DLD1 (cell line): ENCODE measurements at regions not wholly inside any gene's neighbourhood (a gene's known extent, or its start where the extent isn't known, plus 50 kb on each side); places are given as distances from the start of the nearest gene placed in this dataset.

Source experiments
- in situ Hi-C: cut with HindIII; loops from 2 replicates; pipeline ENCODE4 v1.10.0; 2017; ENCODE audit warnings: low sequenced_read_pairs

DNA sequence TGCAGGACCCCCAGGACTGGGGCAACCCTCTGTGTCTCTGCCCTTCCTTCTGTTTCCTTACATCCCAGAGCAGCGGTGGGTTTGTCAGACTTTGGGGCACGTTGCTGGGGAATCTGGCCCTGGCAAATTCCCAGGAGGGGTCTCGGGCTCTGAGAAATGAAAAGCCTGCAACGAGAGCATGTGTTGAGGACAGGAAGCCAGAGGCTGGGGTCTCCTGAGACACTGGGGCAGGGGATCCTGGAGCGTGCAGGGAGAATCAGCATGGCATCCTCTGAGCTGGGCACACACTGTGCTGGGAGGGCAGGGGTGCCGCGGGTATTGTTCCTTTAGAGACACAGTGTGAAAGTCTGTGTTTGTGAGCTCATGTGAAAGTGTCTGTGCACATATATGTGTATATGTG is 279.9 kb upstream of the PPP2R2D start:
- in situ Hi-C loops, result no loop called here

DNA sequence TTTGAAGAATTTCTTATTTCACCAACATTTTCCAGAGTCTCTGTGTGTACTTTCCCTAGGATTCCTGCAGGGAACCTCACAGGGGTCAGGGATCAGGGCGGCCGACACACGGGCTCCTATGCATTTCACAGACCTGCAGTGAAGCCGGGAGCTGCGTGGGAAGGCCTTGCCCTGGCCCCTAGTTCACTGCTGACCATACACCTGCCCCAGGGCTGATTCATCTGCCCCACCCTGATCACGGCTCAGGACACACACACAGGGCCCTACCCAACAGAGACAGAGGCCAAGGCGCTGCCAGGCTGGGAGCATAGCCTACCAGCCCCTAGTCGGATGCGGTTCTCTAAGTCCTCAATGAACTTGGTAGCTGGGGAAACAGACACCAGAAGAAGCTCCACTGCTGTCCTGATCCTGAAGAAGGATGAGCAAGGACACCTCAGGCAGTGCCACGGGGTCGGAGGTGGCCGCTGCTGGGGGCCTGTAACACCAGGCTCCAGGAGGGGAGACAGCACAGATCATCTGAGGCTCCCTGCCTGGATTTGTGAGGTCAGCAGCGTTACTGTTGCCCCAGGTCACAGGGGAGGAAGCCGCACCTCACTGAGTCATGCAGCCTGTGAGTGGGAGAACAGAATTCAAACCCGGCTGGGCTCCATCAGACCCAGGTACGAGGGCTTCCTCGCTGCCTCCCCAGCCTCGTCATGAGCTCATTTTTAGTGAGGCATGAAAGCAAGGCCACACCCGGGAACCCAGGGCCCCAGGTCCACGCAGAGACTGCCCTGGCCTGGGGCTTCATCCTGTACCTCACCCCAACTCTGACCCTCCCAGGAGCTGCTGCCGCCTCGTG is 278.8 kb upstream of the PPP2R2D start:
- in situ Hi-C loops, result no loop called here

DNA sequence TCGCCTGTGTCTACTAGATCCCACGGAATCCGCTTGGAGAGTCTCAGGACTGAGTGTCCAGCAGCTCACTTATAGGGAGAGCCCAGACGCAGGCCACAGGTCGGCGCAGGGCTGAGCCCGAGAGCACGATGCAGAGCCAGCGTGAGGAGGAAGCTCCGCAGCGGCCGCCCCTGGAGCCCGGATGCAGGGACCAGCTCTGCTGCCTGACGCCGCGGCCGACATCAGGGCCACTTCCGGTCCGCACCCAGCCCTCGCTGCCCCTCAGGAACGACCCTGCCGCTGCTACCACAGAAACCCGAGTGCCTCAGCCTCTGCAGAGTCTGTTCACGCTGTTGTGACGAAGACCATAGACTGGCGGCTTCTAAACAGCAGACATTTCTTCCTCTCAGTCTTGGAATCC is 275.8 kb upstream of the PPP2R2D start:
- in situ Hi-C loops, result loop anchor here (25.0 kb wide), 1 partner anchor 112 kb away; no protein-coding TSS in a partner anchor

DNA sequence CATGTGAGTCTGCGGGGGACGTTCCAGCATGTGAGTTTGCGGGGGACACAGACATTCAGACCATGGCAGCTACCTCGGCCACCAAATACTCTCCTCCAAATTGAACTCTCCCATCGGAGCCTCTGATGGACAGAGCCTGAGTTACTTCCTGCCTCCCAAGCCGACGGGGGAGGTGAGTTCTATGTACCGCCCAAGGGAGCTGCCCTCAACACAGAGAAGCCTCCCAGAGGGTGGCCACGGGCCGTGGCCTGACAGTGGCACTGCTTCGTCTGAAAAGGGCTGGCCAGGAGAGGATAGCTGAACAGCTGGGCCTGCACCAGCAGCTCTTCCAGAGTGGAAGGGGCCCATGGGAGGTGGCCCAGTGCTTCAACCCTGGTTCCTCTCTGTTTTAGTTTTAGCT is 274.5 kb upstream of the PPP2R2D start:
- in situ Hi-C loops, result loop anchor here (25.0 kb wide), 1 partner anchor 111 kb away; no protein-coding TSS in a partner anchor

DNA sequence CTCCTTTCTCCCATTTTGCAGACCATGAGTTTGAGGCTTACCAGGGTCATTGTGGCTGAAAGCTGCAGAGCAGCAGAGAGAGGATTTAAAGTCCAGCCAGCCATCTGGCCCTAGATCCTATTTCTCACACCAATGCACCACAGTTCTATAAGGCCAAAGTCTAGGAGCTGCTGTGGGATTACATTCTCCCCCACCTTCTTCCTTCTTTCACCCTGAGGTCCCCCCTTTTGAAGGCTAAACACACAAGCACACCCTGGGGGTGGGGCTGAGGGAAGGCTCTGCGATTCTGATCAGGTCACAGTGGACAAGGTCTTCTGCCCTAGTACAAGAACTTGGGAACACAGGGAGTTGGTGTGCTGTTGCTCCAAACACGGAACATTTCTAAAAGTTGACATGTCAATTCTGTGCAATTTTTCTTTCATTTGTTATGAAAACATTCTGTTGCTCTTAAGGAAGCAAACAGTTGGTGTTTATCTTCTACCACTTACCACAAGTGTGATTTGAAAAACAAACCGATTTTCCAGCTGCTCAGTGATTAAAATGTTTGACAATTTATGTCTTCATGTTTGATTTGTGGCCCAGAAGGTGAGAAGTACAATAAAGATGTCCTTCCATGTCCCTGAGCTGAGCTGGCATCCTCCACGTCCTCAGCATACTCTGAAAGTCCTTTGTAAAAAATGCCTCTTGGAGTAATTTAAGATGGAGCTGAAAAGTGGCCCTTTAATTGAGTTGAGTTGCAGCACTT is 271.6 kb upstream of the PPP2R2D start:
- in situ Hi-C loops, result loop anchor here (25.0 kb wide), 1 partner anchor 108 kb away; no protein-coding TSS in a partner anchor

DNA sequence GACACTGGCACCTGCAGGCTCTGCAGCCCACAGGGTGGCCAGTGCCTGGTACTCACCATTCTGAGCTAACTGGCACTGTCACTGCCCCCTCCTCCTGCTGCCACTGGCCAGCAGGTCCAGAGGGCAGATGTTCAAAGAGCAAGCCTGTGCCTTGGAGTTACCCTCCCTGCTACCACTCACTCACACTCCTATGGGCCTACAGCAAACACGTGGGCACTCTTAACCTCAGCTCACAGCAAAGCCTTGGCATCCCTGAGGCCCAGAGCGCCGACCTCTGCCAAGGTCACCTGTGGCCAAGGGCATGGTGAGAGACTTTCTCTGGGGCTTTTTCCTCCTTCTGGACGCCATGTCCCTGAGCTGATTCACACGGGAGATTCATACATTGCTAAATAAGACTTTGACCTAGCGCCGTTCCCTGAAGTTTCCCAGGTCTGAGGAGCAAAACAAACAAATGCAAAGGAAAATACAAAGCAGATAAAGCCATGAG is 270.0 kb upstream of the PPP2R2D start:
- in situ Hi-C loops, result loop anchor here (25.0 kb wide), 1 partner anchor 106 kb away; no protein-coding TSS in a partner anchor

DNA sequence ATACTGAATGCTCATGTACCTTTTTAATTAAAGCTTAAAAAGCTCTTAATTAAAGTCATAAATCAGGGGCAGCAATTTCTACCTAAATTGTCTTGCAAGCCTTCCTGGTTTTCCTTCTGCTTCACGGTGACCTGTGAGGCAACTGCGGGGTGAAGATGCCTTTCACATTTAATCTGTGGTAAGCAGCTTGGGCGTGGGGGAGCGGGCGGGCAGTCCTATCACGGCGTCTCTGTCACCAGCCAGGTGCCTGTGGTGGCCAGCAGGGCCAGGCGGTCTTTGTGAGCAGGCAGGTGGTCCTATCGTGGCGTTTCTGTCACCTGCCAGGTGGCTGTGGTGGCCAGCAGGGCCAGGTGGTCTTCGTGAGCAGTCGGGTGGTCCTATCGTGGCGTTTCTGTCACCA is 269.2 kb upstream of the PPP2R2D start:
- in situ Hi-C loops, result loop anchor here (25.0 kb wide), 1 partner anchor 106 kb away; no protein-coding TSS in a partner anchor

DNA sequence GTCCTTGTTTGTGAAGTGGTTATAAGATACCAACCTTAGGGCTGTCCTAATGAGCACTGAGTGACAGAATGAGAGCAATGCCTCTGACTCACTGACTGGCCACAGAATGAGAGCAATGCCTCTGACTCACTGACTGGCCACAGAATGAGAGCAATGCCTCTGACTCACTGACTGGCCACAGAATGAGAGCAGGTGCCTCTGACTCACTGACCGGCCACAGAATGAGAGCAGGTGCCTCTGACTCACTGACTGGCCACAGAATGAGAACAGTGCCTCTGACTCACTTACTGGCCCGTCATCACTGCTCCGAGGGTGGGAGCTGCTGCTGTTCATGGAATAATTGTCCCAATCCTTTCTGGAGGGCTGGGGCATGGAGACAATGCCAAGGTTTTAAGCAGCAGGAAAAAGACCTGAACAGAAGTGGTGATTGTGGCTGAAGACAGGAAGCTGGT is 265.2 kb upstream of the PPP2R2D start:
- in situ Hi-C loops, result loop anchor here (25.0 kb wide), 1 partner anchor 102 kb away; no protein-coding TSS in a partner anchor

DNA sequence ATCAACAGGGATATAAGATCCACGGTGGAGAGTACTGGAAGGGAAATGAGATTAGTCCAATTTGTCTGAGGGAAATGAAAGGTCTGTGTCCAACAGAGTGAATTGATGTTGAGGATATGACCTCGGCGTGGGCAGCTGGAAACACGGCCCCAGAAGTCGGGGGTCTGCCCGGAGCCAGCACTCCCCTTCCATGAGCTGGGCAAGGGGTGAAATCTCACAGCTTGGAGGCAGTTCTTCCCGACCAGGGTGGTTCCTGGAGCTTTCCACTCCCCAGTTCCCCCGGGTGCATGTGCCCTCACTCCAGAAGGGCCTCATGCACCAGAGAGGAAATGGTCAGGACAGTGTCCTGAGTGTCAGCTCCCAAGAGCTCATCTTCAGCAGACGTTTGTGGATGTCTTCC is 264.7 kb upstream of the PPP2R2D start:
- in situ Hi-C loops, result loop anchor here (25.0 kb wide), 1 partner anchor 101 kb away; no protein-coding TSS in a partner anchor

DNA sequence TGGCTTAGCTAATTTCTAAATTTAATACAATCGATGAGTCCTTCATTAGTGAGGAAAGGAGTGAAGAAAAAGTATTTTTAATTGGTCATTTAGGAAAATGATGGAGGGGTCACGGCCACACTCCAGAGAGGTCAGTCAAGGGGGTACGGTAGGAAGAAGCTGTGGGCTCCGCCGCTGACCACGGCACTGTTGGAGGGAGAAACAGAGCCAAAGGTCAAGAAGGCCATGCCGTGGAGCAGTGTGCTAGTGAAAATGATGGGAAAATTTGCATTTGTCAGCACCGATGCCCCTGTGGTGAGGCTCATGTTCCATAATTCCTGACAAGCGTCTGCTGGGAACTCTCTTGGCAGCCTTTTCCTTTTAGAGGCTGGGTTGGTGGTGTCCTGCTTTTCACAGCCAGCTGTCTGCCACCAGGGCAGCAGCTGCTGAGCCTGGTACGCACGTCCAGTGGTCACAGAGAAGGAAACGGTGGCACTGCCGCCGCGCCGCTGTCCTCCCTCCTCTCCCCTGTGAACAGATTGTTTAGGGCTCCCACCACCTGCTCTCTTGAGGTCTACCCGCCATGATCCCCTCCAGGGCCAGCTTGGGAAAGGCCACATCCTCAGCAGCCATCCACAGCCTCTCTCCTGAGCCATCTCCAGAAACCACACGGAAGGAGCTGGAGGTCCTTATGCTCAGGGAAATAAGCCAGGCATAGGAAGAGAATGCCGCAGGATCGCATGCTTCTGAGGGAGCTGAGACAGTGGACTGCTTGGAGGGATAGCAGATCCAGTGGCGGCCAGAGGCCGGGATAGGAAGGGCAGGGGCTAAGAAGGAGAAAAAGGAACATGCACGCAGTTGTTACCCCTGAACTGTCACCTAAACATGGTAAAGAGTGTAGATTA is 263.7 kb upstream of the PPP2R2D start:
- in situ Hi-C loops, result loop anchor here (25.0 kb wide), 1 partner anchor 100 kb away; no protein-coding TSS in a partner anchor

DNA sequence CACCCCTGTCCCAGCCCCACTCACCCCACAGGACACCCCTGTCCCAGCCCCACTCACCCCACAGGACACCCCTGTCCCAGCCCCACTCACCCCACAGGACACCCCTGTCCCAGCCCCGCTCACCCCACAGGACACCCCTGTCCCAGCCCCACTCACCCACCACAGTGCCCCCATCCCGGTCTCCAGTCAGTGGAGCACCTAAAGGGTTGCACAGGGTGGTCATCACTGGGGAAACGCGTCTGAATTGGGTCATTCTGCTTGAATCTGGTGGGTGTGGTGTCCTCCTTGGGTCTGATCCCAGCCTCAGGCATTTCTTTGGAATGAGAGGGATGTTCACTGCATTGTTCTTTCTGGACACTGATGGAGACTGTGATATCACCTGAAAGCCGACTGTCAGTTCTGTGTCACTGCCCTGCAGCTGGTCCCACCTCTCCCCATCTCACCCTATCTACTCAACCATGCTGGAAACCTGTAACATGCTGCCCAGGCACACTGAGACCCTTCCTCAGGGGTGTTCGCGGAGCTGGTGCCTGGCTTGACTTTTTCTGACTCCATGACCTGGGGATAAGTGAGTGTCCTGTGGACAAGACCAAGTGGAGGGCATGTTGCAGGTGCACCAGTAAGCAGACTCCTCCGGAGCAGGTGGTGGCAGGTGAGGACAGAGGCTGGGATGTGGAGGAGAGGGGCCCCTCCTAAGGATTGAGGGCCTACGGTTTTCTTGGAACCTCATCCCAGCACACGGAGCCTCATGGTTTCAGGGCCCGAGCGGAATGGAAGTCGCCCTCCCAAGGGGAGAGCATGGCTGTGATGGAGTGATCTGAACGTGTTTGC is 262.5 kb upstream of the PPP2R2D start:
- in situ Hi-C loops, result loop anchor here (25.0 kb wide), 1 partner anchor 99 kb away; no protein-coding TSS in a partner anchor

DNA sequence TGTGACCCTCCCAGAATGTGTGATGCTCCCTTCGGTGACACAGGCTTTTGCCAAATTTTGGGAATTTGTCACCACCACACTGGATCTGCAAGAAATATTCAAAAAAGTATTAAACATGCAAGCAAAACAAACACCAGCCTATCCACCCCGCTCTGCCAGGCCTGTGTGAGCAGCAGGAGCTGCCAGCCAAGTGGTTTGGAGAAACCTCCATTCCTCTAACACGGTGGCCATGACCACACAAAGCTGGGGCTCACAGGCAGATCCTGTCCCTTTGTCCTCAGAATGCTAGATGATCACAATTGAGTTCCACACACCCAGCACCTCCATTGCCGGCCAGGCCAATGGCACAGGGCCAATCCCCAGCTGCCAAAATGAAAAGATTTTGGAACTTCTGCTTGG is 261.9 kb upstream of the PPP2R2D start:
- in situ Hi-C loops, result loop anchor here (25.0 kb wide), 1 partner anchor 98 kb away; no protein-coding TSS in a partner anchor

DNA sequence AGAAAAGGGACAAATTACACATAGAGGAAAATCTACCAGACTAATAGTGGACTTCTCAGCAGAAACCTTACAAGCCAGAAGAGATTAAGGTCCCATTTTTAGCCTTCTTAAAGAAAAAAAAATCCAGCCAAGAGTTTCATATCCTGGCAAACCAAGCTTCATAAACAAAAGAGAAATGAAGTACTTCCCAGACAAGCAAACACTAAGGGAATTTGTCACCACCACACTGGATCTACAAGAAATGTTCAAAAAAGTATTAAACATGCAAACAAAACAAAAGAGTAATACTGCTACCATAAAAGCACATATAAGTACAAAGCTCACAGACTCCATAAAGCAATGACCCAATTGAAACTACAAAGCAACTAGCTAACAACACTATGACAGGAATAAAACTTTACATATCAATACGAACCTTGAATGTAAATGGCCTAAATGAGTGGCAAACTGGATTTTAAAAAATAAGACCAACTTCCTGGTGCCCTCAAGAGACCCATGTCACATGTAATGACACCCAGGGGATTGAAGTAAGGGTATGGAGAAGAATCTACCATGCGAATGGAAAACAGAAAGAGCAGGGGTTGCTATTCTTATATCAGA is 260.7 kb upstream of the PPP2R2D start:
- in situ Hi-C loops, result loop anchor here (25.0 kb wide), 1 partner anchor 97 kb away; no protein-coding TSS in a partner anchor

DNA sequence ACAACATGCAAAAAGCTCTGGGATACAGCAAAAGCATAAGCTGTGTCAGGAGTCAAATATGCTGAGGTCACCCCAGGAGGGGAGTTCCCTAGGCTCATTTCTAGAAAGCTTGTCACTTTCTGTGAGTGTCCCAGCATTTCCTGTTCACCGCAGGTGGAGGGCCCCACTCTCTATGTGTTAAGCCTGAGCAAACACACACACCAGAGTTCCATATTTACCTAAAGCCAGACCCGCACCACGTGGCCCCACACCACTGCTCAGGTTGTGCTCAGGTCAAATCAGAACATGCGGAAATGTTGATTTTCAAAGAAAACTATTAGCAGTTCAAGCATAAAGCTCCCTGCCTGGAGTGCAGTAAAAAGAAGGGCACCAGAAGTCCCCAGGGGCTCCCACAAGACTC is 259.6 kb upstream of the PPP2R2D start:
- in situ Hi-C loops, result loop anchor here (25.0 kb wide), 1 partner anchor 96 kb away; no protein-coding TSS in a partner anchor

DNA sequence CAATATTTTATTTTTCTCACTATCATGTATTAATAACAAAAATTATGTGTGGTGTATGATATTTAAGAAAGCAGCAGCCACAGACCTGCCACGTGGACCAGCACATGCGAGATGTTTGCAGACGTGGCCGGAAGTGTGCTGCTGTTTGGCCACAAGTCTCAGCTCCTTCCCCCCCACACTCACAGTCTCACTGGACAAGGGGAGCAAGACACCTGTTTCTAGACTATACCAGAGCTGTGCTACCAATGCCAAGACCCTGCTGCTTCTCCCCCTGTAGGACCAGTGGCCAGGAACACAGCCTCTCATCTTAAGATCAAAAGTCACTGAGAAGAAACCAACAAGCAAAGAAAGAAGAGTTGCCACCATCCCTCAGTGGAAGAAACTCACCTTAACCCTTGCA is 258.9 kb upstream of the PPP2R2D start:
- in situ Hi-C loops, result loop anchor here (25.0 kb wide), 1 partner anchor 95 kb away; no protein-coding TSS in a partner anchor

DNA sequence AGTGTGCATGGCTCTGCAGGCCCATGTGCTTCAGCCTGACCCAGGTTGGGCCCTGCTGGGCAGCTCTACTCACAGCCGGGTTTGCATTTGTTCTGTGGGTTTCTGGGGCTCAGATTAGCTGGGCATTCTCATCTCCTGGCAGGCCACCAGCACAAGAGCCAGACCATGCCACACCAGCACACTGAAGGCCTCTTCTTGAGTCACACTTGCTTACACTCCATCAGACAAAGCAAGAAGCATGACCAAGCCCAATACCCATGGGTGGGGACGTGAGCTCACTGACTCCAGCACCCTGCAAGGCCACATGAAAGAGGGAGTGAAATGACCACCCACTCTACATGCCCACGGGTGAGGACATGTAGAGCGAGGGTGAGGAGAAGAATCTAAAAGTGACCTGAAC is 257.8 kb upstream of the PPP2R2D start:
- in situ Hi-C loops, result loop anchor here (25.0 kb wide), 1 partner anchor 94 kb away; no protein-coding TSS in a partner anchor

DNA sequence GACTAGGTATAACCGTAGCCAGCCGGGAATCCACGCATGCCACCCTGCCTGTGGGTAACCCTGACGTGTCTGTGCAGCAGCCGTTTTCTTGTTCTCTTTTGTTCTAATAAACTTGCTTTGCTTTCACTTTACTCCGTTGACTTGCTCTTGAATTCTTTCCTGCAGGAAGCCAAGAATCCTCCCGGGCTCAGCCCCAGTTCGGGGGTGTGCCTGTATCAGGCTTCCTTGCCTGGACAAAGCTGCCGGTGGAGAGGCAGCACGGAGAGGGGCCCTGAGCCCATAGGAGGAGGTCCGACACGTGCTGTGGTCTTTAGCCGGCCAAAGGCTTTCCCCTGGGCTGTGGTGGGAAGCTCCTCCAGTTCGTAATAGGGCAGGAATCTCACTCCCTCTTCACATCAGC is 256.5 kb upstream of the PPP2R2D start:
- in situ Hi-C loops, result loop anchor here (25.0 kb wide), 1 partner anchor 93 kb away; no protein-coding TSS in a partner anchor

DNA sequence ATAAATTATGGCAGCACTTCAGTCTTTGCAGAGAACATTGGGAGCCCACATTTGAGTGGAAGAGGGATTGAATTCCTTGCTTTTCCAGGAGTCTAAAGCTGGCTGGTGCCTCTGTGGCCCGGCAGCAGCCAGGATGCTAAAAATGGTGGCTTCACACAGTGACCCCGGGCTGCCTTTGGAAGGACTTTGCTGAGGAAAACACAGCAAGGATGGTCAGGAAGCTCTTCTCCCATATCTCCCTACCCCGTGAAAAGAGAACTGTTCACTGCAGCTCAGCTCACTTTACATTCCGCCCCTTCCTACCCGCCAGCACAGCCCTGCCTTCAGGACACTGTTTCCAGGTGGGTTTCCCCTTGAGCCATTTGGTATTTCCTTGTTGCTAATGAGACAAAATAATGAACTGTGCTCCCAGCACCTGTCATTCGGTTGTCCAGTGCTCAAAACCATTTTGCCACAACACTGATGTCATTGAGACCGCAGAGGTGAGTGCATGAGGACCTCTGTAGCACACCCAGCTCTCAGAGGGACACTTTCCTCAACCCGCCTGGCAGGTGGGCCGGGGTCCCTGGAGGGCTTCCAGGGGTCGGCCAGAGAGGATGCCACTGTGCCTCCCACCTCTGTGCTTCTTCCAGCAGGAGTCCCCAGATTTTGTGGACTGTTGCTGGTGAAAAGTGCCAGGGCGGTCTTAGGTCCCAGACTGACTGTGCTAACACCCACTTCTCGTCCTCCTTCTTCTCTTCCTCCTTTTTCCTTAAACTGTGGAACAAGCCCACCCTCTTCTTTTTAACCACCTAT is 255.7 kb upstream of the PPP2R2D start:
- in situ Hi-C loops, result loop anchor here (25.0 kb wide), 1 partner anchor 92 kb away; no protein-coding TSS in a partner anchor
